ENCODE measurements at regions not wholly inside any gene's neighbourhood (a gene's known extent, or its start where the extent isn't known, plus 50 kb on each side); places are given as distances from the start of the nearest gene placed in this dataset.
A peak's percentile ranks its signal among the peaks of the same experiment; 100 is the strongest.

DNA sequence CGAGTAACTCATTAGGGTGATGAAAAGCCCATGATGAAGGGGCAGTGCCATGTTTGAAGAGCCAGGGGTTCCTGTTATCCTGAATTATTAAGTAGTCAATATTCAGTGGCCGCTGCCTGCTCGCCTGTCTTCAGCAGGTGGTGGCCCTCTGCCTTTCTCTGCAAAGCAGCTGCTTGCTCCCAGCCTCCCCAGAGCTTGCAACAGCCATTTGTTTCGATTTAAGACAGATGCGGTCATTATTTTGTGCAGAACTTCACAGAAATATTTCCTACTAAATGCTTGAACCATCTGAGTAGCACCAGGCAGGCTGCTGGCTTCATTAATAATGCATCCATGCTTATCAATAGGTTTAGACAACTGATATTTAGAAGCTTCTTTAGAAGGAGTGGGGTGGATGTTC is 104.3 kb upstream of the TTC29 start:
- H3K4me1 ChIP-seq (ENCODE audit: control insufficient read depth in 1 of 2, insufficient read depth in 2 of 2, low read length in 2 of 2) = no peaks in the 10 kb centered on the region
- DNase-seq = no peak
- H3K27me3 ChIP-seq (ENCODE audit: insufficient read depth, low read length) = no peaks in the 10 kb centered on the region
- peak overlapping the region; percentile 88 for H2BK5ac ChIP-seq (ENCODE audit: low read depth, low read length, poor library complexity)
- no peak overlapping the region for H2AFZ ChIP-seq (ENCODE audit: insufficient read depth, low read length, poor library complexity)
- H3K4me3 ChIP-seq (ENCODE audit: low read depth, low read length) = no peak overlapping the region
- H3K4ac ChIP-seq (ENCODE audit: low read depth, low read length) = no peak overlapping the region
- no CpG with 5 or more reads among the region's 5 CpGs for WGBS (ENCODE audit: extremely low coverage, insufficient coverage, insufficient read length)
- peaks cover 2% of the 10 kb centered on the region for H3K9me3 ChIP-seq (ENCODE audit: insufficient read depth, low read depth, low read length)
- H3K36me3 ChIP-seq (ENCODE audit: control insufficient read depth in 1 of 2, insufficient read depth in 2 of 2, low read length in 2 of 2) = no peaks in the 10 kb centered on the region
- H4K8ac ChIP-seq (ENCODE audit: low read depth, low read length) = peak overlapping the region; percentile 69
- peak overlapping the region; percentile 44 for H4K12ac ChIP-seq (ENCODE audit: low read depth, low read length)
- H3K4me2 ChIP-seq (ENCODE audit: low read length) = no peak overlapping the region
- H2BK12ac ChIP-seq (ENCODE audit: low read length) = peak overlapping the region; percentile 95
- H3K18ac ChIP-seq (ENCODE audit: low read length) = peak overlapping the region; percentile 46
- peak overlapping the region; percentile 34 for H3K14ac ChIP-seq (ENCODE audit: low read length)
- H2AK5ac ChIP-seq (ENCODE audit: low read length) = peak overlapping the region; percentile 72
- peak overlapping the region; percentile 51 for H3K27ac ChIP-seq (ENCODE audit: low read depth, low read length)
- H2BK120ac ChIP-seq (ENCODE audit: insufficient read depth, low read length, poor library complexity) = peak overlapping the region; percentile 44
- H3K23ac ChIP-seq (ENCODE audit: low read length) = no peak overlapping the region
- H4K91ac ChIP-seq (ENCODE audit: low read depth, low read length) = peak overlapping the region; percentile 90
- no peaks in the 10 kb centered on the region for H3K79me2 ChIP-seq (ENCODE audit: control insufficient read depth, insufficient read depth, low read length, poor library complexity)
- H3K9ac ChIP-seq (ENCODE audit: low read length) = no peak overlapping the region
- peaks cover 12% of the 10 kb centered on the region for H3K79me1 ChIP-seq (ENCODE audit: low read length)

- no peak overlapping the region for H3K18ac ChIP-seq (ENCODE audit: low read length)
- H2AK5ac ChIP-seq (ENCODE audit: low read length) = no peak overlapping the region
- H3K36me3 ChIP-seq (ENCODE audit: control insufficient read depth in 1 of 2, insufficient read depth in 2 of 2, low read length in 2 of 2) = no peaks in the 10 kb centered on the region
Measured at GRCh38 chr4:147050356-147050765, 104.7 kb upstream of the TTC29 start.

GRCh38 chr4:147052361-147052760 is 106.7 kb upstream of the TTC29 start:
- H2BK12ac ChIP-seq (ENCODE audit: low read length) = no peak overlapping the region
- no peaks in the 10 kb centered on the region for H3K4me1 ChIP-seq (ENCODE audit: control insufficient read depth in 1 of 2, insufficient read depth in 2 of 2, low read length in 2 of 2)
- H3K4me3 ChIP-seq (ENCODE audit: low read depth, low read length) = no peak overlapping the region
- WGBS (ENCODE audit: extremely low coverage, insufficient coverage, insufficient read length) = no CpG with 5 or more reads among the region's 2 CpGs
- H2AFZ ChIP-seq (ENCODE audit: insufficient read depth, low read length, poor library complexity) = no peak overlapping the region
- no peak overlapping the region for H4K91ac ChIP-seq (ENCODE audit: low read depth, low read length)
- H3K79me1 ChIP-seq (ENCODE audit: low read length) = peaks cover 12% of the 10 kb centered on the region
- H3K27ac ChIP-seq (ENCODE audit: low read depth, low read length) = peak overlapping the region; percentile 61
- H3K14ac ChIP-seq (ENCODE audit: low read length) = no peak overlapping the region
- no peak overlapping the region for H3K4me2 ChIP-seq (ENCODE audit: low read length)
- H3K4ac ChIP-seq (ENCODE audit: low read depth, low read length) = no peak overlapping the region
- H2BK120ac ChIP-seq (ENCODE audit: insufficient read depth, low read length, poor library complexity) = no peak overlapping the region
- no peak overlapping the region for H3K9ac ChIP-seq (ENCODE audit: low read length)
- DNase-seq = peak in 1 of 2 donors; percentile 35
- no peak overlapping the region for H3K23ac ChIP-seq (ENCODE audit: low read length)
- H4K12ac ChIP-seq (ENCODE audit: low read depth, low read length) = no peak overlapping the region
- H3K27me3 ChIP-seq (ENCODE audit: insufficient read depth, low read length) = no peaks in the 10 kb centered on the region
- no peak overlapping the region for H4K8ac ChIP-seq (ENCODE audit: low read depth, low read length)
- no peak overlapping the region for H2BK5ac ChIP-seq (ENCODE audit: low read depth, low read length, poor library complexity)
- H3K79me2 ChIP-seq (ENCODE audit: control insufficient read depth, insufficient read depth, low read length, poor library complexity) = no peaks in the 10 kb centered on the region
- no peak overlapping the region for H2AK5ac ChIP-seq (ENCODE audit: low read length)
- no peak overlapping the region for H3K18ac ChIP-seq (ENCODE audit: low read length)
- no peaks in the 10 kb centered on the region for H3K36me3 ChIP-seq (ENCODE audit: control insufficient read depth in 1 of 2, insufficient read depth in 2 of 2, low read length in 2 of 2)
- H3K9me3 ChIP-seq (ENCODE audit: insufficient read depth, low read depth, low read length) = peaks cover 2% of the 10 kb centered on the region

More at GRCh38 chr4:147050356-147050765, 104.7 kb upstream of the TTC29 start:
- Histone ChIP-seq H3K27ac (ENCODE audit: low read depth, low read length) (peak overlapping the region; percentile 51), H4K12ac (ENCODE audit: low read depth, low read length) (no peak overlapping the region), H3K23ac (ENCODE audit: low read length) (no peak overlapping the region), H3K4ac (ENCODE audit: low read depth, low read length) (no peak overlapping the region), H3K4me1 (ENCODE audit: control insufficient read depth in 1 of 2, insufficient read depth in 2 of 2, low read length in 2 of 2) (no peaks in the 10 kb centered on the region), H3K9ac (ENCODE audit: low read length) (no peak overlapping the region), H2BK5ac (ENCODE audit: low read depth, low read length, poor library complexity) (peak overlapping the region; percentile 64), H2AFZ (ENCODE audit: insufficient read depth, low read length, poor library complexity) (no peak overlapping the region), H2BK120ac (ENCODE audit: insufficient read depth, low read length, poor library complexity) (peak overlapping the region; percentile 38), H3K14ac (ENCODE audit: low read length) (no peak overlapping the region), H4K91ac (ENCODE audit: low read depth, low read length) (no peak overlapping the region), H2BK12ac (ENCODE audit: low read length) (no peak overlapping the region), H3K27me3 (ENCODE audit: insufficient read depth, low read length) (no peaks in the 10 kb centered on the region), H3K9me3 (ENCODE audit: insufficient read depth, low read depth, low read length) (peaks cover 2% of the 10 kb centered on the region), H3K4me3 (ENCODE audit: low read depth, low read length) (no peak overlapping the region), H3K79me2 (ENCODE audit: control insufficient read depth, insufficient read depth, low read length, poor library complexity) (no peaks in the 10 kb centered on the region), H4K8ac (ENCODE audit: low read depth, low read length) (no peak overlapping the region), H3K4me2 (ENCODE audit: low read length) (no peak overlapping the region), H3K79me1 (ENCODE audit: low read length) (peaks cover 12% of the 10 kb centered on the region)
- no CpG with 5 or more reads among the region's 2 CpGs for WGBS (ENCODE audit: extremely low coverage, insufficient coverage, insufficient read length)
- no peak for DNase-seq

GRCh38 chr4:147054228-147054872 is 108.7 kb upstream of the TTC29 start:
- Histone ChIP-seq H3K23ac (ENCODE audit: low read length) (no peak overlapping the region), H3K79me2 (ENCODE audit: control insufficient read depth, insufficient read depth, low read length, poor library complexity) (no peaks in the 10 kb centered on the region), H2AK5ac (ENCODE audit: low read length) (peak overlapping the region; percentile 92), H3K27ac (ENCODE audit: low read depth, low read length) (no peak overlapping the region), H2AFZ (ENCODE audit: insufficient read depth, low read length, poor library complexity) (no peak overlapping the region), H2BK12ac (ENCODE audit: low read length) (peak overlapping the region; percentile 69), H3K14ac (ENCODE audit: low read length) (peak overlapping the region; percentile 57), H3K4me1 (ENCODE audit: control insufficient read depth in 1 of 2, insufficient read depth in 2 of 2, low read length in 2 of 2) (no peaks in the 10 kb centered on the region), H3K9me3 (ENCODE audit: insufficient read depth, low read depth, low read length) (peaks cover 2% of the 10 kb centered on the region), H4K91ac (ENCODE audit: low read depth, low read length) (peak overlapping the region; percentile 79), H3K4me2 (ENCODE audit: low read length) (no peak overlapping the region), H3K36me3 (ENCODE audit: control insufficient read depth in 1 of 2, insufficient read depth in 2 of 2, low read length in 2 of 2) (no peaks in the 10 kb centered on the region), H3K27me3 (ENCODE audit: insufficient read depth, low read length) (no peaks in the 10 kb centered on the region), H3K4ac (ENCODE audit: low read depth, low read length) (peak overlapping the region; percentile 96), H4K12ac (ENCODE audit: low read depth, low read length) (no peak overlapping the region), H3K18ac (ENCODE audit: low read length) (no peak overlapping the region), H3K4me3 (ENCODE audit: low read depth, low read length) (no peak overlapping the region), H4K8ac (ENCODE audit: low read depth, low read length) (peak overlapping the region; percentile 70), H3K79me1 (ENCODE audit: low read length) (peaks cover 15% of the 10 kb centered on the region), H2BK5ac (ENCODE audit: low read depth, low read length, poor library complexity) (peak overlapping the region; percentile 75), H3K9ac (ENCODE audit: low read length) (no peak overlapping the region), H2BK120ac (ENCODE audit: insufficient read depth, low read length, poor library complexity) (peak overlapping the region; percentile 84)
- WGBS (ENCODE audit: extremely low coverage, insufficient coverage, insufficient read length) = no CpG with 5 or more reads among the region's 2 CpGs
- no peak for DNase-seq
